ENCODE measurements at regions not wholly inside any gene's neighbourhood (a gene's known extent, or its start where the extent isn't known, plus 50 kb on each side); places are given as distances from the start of the nearest gene placed in this dataset.

GRCh38 chr9:80383331-80383730 lies 811.6 kb downstream of the TLE4 start:
- TF ChIP-seq CTCF (IDR thresholded peaks at IDR 0.05) (no peak), POLR2A (IDR thresholded peaks at IDR 0.05) (no peak), POLR2AphosphoS5 (IDR thresholded peaks at IDR 0.05) (no peak), EP300 (IDR thresholded peaks at IDR 0.05; ENCODE audit: low read depth) (no peak)

All from transverse colon (tissue), 4 donors.